ENCODE measurements at regions not wholly inside any gene's neighbourhood (a gene's known extent, or its start where the extent isn't known, plus 50 kb on each side); places are given as distances from the start of the nearest gene placed in this dataset.

GRCh38 chr3:59339818-59340217 is 290.0 kb upstream of the CFAP20DC start:
- DNase-seq (ENCODE audit: low spot score) = no peak

- DNase-seq (ENCODE audit: low spot score) = no peak
These were observed 289.1 kb upstream of the CFAP20DC start for GRCh38 chr3:59338934-59339333.

GRCh38 chr3:59335338-59335737 is 285.5 kb upstream of the CFAP20DC start:
- no peak for DNase-seq (ENCODE audit: low spot score)

- peak; percentile 28 for DNase-seq (ENCODE audit: low spot score)
These were observed 284.8 kb upstream of the CFAP20DC start for GRCh38 chr3:59334585-59334984.

- DNase-seq (ENCODE audit: low spot score) = peak; percentile 75
These were observed 277.6 kb upstream of the CFAP20DC start for GRCh38 chr3:59327376-59327808.

GRCh38 chr3:59326246-59327024 is 276.6 kb upstream of the CFAP20DC start:
- DNase-seq (ENCODE audit: low spot score) = no peak

- DNase-seq (ENCODE audit: low spot score) = no peak
These were observed 272.2 kb upstream of the CFAP20DC start for GRCh38 chr3:59321881-59322540.

GRCh38 chr3:59320080-59320479 is 270.3 kb upstream of the CFAP20DC start:
- DNase-seq (ENCODE audit: low spot score) = no peak

GRCh38 chr3:59319442-59319841 is 269.6 kb upstream of the CFAP20DC start:
- DNase-seq (ENCODE audit: low spot score) = no peak

GRCh38 chr3:59318881-59319280 is 269.1 kb upstream of the CFAP20DC start:
- no peak for DNase-seq (ENCODE audit: low spot score)

GRCh38 chr3:59317386-59317785 is 267.6 kb upstream of the CFAP20DC start:
- DNase-seq (ENCODE audit: low spot score) = no peak

GRCh38 chr3:59316688-59317275 is 267.0 kb upstream of the CFAP20DC start:
- no peak for DNase-seq (ENCODE audit: low spot score)

- peak; percentile 44 for DNase-seq (ENCODE audit: low spot score)
These were observed 263.5 kb upstream of the CFAP20DC start for GRCh38 chr3:59313365-59313764.

- no peak for DNase-seq (ENCODE audit: low spot score)
These were observed 261.4 kb upstream of the CFAP20DC start for GRCh38 chr3:59311231-59311630.

- DNase-seq (ENCODE audit: low spot score) = no peak
These were observed 260.9 kb upstream of the CFAP20DC start for GRCh38 chr3:59310736-59311135.

- DNase-seq (ENCODE audit: low spot score) = no peak
These were observed 258.9 kb upstream of the CFAP20DC start for GRCh38 chr3:59308684-59309083.

- no peak for DNase-seq (ENCODE audit: low spot score)
These were observed 258.2 kb upstream of the CFAP20DC start for GRCh38 chr3:59308001-59308400.

GRCh38 chr3:59306436-59306835 is 256.6 kb upstream of the CFAP20DC start:
- no peak for DNase-seq (ENCODE audit: low spot score)

GRCh38 chr3:59304296-59304695 is 254.5 kb upstream of the CFAP20DC start:
- DNase-seq (ENCODE audit: low spot score) = no peak

GRCh38 chr3:59303452-59303851 is 253.6 kb upstream of the CFAP20DC start:
- DNase-seq (ENCODE audit: low spot score) = no peak

- DNase-seq (ENCODE audit: low spot score) = no peak
These were observed 252.6 kb upstream of the CFAP20DC start for GRCh38 chr3:59302442-59302841.

- DNase-seq (ENCODE audit: low spot score) = no peak
These were observed 250.9 kb upstream of the CFAP20DC start for GRCh38 chr3:59300733-59301132.

- no peak for DNase-seq (ENCODE audit: low spot score)
These were observed 249.7 kb upstream of the CFAP20DC start for GRCh38 chr3:59299561-59299960.

Measured in AG20443 (cell line).